ENCODE measurements at regions not wholly inside any gene's neighbourhood (a gene's known extent, or its start where the extent isn't known, plus 50 kb on each side); places are given as distances from the start of the nearest gene placed in this dataset.
A peak's percentile ranks its signal among the peaks of the same experiment; 100 is the strongest.

DNA sequence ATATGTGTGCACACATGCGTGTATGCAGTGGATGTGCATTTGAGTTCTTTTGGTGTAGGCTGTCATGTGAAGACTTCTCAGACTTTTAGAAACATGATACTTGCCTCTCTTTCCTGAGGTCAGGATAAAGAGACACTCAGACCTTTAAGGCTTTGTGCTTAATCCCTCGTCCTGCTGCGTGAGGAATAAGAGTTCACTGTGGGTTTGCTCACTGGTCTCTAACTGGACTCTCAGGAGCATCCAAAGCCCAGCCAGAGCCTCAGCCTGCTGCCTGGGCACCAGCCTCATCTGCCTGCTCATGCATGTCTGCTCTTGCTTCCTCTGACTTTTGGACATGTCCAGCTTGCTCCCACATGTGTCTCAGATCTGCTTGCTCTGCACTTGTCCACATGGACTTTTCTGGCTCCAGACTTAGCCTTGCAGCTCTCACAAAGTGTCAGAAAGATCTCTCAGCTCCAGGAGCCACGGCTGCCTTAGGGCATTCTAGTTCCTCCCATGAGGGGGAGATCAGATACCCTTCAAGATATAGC, 65.1 kb upstream of the ZNF366 start:
- Histone ChIP-seq H2AFZ (replicated peaks; ENCODE audit: low read length, poor library complexity) (peak overlapping the region; percentile 75), H3K27ac (ENCODE audit: insufficient read depth, low read length) (no peak overlapping the region), H2BK20ac (ENCODE audit: low read depth, low read length) (no peak overlapping the region), H3K36me3 (ENCODE audit: control insufficient read depth, insufficient read depth, low read length) (no peaks in the 10 kb centered on the region), H3K4me2 (ENCODE audit: low read depth, low read length) (no peak overlapping the region), H3K23ac (ENCODE audit: low read depth, low read length) (no peak overlapping the region), H3K27me3 (ENCODE audit: control insufficient read depth, insufficient read depth, low read length) (peaks cover 9% of the 10 kb centered on the region), H3K9me1 (ENCODE audit: insufficient read depth, low read length) (no peaks in the 10 kb centered on the region), H3K4me1 (ENCODE audit: control insufficient read depth, insufficient read depth, low read length) (no peaks in the 10 kb centered on the region), H2AK5ac (ENCODE audit: low read depth, low read length) (peak overlapping the region; percentile 43; the same call in 1 of the 2 replicates), H2BK120ac (ENCODE audit: low read depth, low read length) (no peak overlapping the region), H4K5ac (ENCODE audit: low read depth, low read length) (no peak overlapping the region), H3K9me3 (ENCODE audit: control insufficient read depth, insufficient read depth, low read length) (no peaks in the 10 kb centered on the region), H2BK15ac (ENCODE audit: low read depth, low read length) (no peak overlapping the region), H4K8ac (ENCODE audit: low read depth in 2 of 2, low read length in 2 of 2) (no peak overlapping the region), H4K20me1 (ENCODE audit: insufficient read depth, low read length) (no peaks in the 10 kb centered on the region), H2AK9ac (replicated peaks; ENCODE audit: low read depth, low read length, poor library complexity) (no peak overlapping the region), H4K91ac (ENCODE audit: insufficient read depth, low read depth, low read length) (no peak overlapping the region), H3K14ac (replicated peaks; ENCODE audit: low read depth, low read length) (0 out of 2 replicates have a peak overlapping the region, but pooled peaks have one; percentile 28), H3K9ac (ENCODE audit: low read depth, low read length) (no peak overlapping the region), H2BK5ac (ENCODE audit: low read depth, low read length, poor library complexity, severe bottlenecking) (no peak overlapping the region), H3K4me3 (ENCODE audit: insufficient read depth, low read depth, low read length) (no peak overlapping the region), H3K4ac (ENCODE audit: low read depth, low read length) (no peak overlapping the region), H3K79me1 (ENCODE audit: low read depth in 1 of 2, low read length in 2 of 2) (no peaks in the 10 kb centered on the region), H3K56ac (ENCODE audit: extremely low read depth, insufficient read depth, low read length) (no peak overlapping the region), H3K18ac (ENCODE audit: low read depth, low read length) (no peak overlapping the region)
- intact Hi-C loops (cut with micrococcal nuclease), result no loop called here
- ATAC-seq (ENCODE audit: low read depth) (no peak), DNase-seq (no peak)
- 82% methylated on average over 2 of the region's 4 CpGs; no CpG with 5 or more reads in 1 of the 2 experiments for WGBS, 2 experiments (ENCODE audit: extremely low coverage in 2 of 2, insufficient read length in 1 of 2)
- TF ChIP-seq POLR2A (IDR thresholded peaks at IDR 0.05; ENCODE audit: low read depth, low read length) (no peak), USF2 (IDR thresholded peaks at IDR 0.05; ENCODE audit: low read depth, low read length) (no peak), SMC3 (IDR thresholded peaks at IDR 0.05; ENCODE audit: low read depth, low read length) (no peak), FOS (IDR thresholded peaks at IDR 0.05; ENCODE audit: low read depth, low read length) (no peak), MAFK (IDR thresholded peaks at IDR 0.05; ENCODE audit: low read depth, low read length) (no peak), BHLHE40 (IDR thresholded peaks at IDR 0.05; ENCODE audit: low read depth, low read length) (no peak), CEBPB (IDR thresholded peaks at IDR 0.05; ENCODE audit: low read depth, low read length) (no peak), NFE2L2 (IDR thresholded peaks at IDR 0.05; ENCODE audit: low read depth, low read length) (no peak), CHD1 (IDR thresholded peaks at IDR 0.05; ENCODE audit: low read depth, low read length) (no peak), MXI1 (IDR thresholded peaks at IDR 0.05; ENCODE audit: borderline replicate concordance, low read depth, low read length) (no peak), RCOR1 (IDR thresholded peaks at IDR 0.05; ENCODE audit: insufficient replicate concordance, low read length) (no peak)
- TF ChIP-seq, protein P1, sequence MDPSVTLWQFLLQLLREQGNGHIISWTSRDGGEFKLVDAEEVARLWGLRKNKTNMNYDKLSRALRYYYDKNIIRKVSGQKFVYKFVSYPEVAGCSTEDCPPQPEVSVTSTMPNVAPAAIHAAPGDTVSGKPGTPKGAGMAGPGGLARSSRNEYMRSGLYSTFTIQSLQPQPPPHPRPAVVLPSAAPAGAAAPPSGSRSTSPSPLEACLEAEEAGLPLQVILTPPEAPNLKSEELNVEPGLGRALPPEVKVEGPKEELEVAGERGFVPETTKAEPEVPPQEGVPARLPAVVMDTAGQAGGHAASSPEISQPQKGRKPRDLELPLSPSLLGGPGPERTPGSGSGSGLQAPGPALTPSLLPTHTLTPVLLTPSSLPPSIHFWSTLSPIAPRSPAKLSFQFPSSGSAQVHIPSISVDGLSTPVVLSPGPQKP (IDR thresholded peaks at IDR 0.05; ENCODE audit: borderline replicate concordance, low read depth, low read length), result no peak
- CTCF ChIA-PET, result no interaction called here
- no TSS peak for BruUV-seq (replicated peaks)
- POLR2A ChIA-PET (ENCODE audit: unreplicated experiment), result no interaction called here
- in situ Hi-C loops (cut with MboI; ENCODE audit: low sequenced_read_pairs), result no loop called here
- dilution Hi-C loops (cut with HindIII; ENCODE audit: low sequenced_read_pairs, unreplicated experiment), result no loop called here
